ENCODE measurements at regions not wholly inside any gene's neighbourhood (a gene's known extent, or its start where the extent isn't known, plus 50 kb on each side); places are given as distances from the start of the nearest gene placed in this dataset.

GRCh38 chr7:56483861-56484550 is 367.8 kb upstream of the NUPR2 start:
- TF ChIP-seq TAF1 (IDR thresholded peaks at IDR 0.05; ENCODE audit: low read depth) (no peak), REST (IDR thresholded peaks at IDR 0.05; ENCODE audit: low read depth) (no peak), CEBPB (IDR thresholded peaks at IDR 0.05) (no peak), YY1 (IDR thresholded peaks at IDR 0.05; ENCODE audit: low read depth) (no peak), CREB1 (IDR thresholded peaks at IDR 0.05; ENCODE audit: low read depth) (no peak), EP300 (IDR thresholded peaks at IDR 0.05; ENCODE audit: borderline replicate concordance) (no peak), TEAD4 (IDR thresholded peaks at IDR 0.05) (no peak)
